Thyroid gland (tissue), 4 donors: ENCODE measurements at regions not wholly inside any gene's neighbourhood (a gene's known extent, or its start where the extent isn't known, plus 50 kb on each side); places are given as distances from the start of the nearest gene placed in this dataset.

ENCODE experiments used
- POLR2A ChIP-seq, 2 donors: fragments of 450-650 bp; IDR thresholded peaks; one replicate each; pipeline ENCODE4 v1.6.1; 2017; ENCODE audit warnings: antibody characterized with exemption in 2 of 2, mild to moderate bottlenecking in 2 of 2, moderate library complexity in 1 of 2
- TF ChIP-seq, protein P1 (sequence below), 6 experiments: fragments of 200-600 bp in 3 of 6; fragments of 450-650 bp in 3 of 6; sonication (generic) in 3 of 6; IDR thresholded peaks; one replicate each; pipeline ENCODE4 v1.5.1; 2016 to 2019; ENCODE audit warnings: antibody characterized with exemption in 6 of 6, mild to moderate bottlenecking in 2 of 6, inconsistent platforms in 1 of 6, moderate library complexity in 1 of 6

DNA sequence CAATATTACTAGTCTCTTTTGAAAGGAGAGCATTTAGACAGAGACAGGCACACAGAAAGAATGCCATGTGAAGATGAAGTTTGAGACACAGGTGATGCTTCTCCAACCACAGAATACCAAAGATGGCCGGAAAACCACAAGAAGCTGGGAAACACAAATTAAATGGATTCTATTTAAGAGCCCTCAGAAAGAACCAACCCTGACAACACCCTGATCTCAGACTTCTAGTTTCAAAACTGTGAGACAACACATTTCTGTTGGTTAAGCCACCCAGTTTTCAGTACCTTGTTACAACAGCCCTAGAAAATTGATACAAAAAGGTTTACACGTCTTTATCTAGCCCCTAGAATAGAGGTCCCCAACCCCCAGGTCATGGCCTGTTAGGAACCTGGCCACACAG is 79.8 kb upstream of the CCNG1 start:
- no peak for TF ChIP-seq POLR2A (IDR thresholded peaks at IDR 0.05)
- TF ChIP-seq, protein P1, sequence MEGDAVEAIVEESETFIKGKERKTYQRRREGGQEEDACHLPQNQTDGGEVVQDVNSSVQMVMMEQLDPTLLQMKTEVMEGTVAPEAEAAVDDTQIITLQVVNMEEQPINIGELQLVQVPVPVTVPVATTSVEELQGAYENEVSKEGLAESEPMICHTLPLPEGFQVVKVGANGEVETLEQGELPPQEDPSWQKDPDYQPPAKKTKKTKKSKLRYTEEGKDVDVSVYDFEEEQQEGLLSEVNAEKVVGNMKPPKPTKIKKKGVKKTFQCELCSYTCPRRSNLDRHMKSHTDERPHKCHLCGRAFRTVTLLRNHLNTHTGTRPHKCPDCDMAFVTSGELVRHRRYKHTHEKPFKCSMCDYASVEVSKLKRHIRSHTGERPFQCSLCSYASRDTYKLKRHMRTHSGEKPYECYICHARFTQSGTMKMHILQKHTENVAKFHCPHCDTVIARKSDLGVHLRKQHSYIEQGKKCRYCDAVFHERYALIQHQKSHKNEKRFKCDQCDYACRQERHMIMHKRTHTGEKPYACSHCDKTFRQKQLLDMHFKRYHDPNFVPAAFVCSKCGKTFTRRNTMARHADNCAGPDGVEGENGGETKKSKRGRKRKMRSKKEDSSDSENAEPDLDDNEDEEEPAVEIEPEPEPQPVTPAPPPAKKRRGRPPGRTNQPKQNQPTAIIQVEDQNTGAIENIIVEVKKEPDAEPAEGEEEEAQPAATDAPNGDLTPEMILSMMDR (IDR thresholded peaks at IDR 0.05), result no peak
